ENCODE measurements at regions not wholly inside any gene's neighbourhood (a gene's known extent, or its start where the extent isn't known, plus 50 kb on each side); places are given as distances from the start of the nearest gene placed in this dataset.

DNA sequence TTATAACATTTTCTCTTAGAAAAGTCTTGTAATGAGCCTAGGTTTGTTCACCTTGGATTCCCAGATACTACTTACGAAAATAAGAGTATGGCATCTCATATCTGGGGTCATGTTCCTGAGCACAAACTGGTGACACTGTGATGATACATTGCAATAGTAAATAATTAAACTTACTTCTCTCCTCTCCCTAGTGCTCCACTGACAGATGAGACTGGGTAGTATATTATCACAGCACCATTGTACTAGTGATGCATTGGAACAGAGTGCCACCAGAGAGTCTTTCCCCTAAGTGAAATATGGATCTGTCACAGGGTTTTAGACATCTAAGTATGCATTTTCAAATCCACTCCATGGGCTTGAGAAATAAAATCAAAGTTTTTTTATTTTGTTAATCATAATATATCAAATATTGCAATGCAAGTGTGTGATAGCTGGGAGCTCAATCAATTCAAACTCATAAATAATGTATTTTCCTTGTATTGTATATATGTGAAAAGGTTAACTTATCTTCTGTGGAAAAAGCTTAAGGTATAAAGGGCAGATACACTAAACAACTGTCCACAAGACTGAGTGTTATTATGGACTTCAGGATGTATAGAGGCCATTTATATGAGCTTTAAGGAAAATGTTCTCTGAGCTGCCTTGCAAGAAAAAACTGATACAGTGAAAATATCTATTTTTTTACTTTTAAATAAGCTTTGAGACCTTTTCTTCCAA is 275.5 kb downstream of the ZWINT start:
- Histone ChIP-seq H3K9ac (replicated peaks in 1 of 4; ENCODE audit: extremely low read depth in 1 of 4, low read depth in 3 of 4, low read length in 3 of 4) (no peak overlapping the region), H4K20me1 (replicated peaks in 1 of 2; ENCODE audit: control insufficient read depth in 1 of 2, insufficient read depth in 2 of 2, low read length in 2 of 2) (no peaks in the 10 kb centered on the region), H2AK5ac (ENCODE audit: low read depth, low read length) (no peak overlapping the region), H2BK120ac (replicated peaks; ENCODE audit: low read depth, low read length) (no peak overlapping the region), H3K56ac (replicated peaks; ENCODE audit: insufficient read length, low read depth, low read length) (no peak overlapping the region), H4K5ac (ENCODE audit: insufficient read length, low read depth, low read length) (no peak overlapping the region), H3K4me1 (replicated peaks in 1 of 4; ENCODE audit: control insufficient read depth in 3 of 4, insufficient read depth in 4 of 4, low read length in 3 of 4) (no peaks in the 10 kb centered on the region), H3K27me3 (replicated peaks in 1 of 4; ENCODE audit: control insufficient read depth in 3 of 4, extremely low read depth in 1 of 4, insufficient read depth in 3 of 4, low read length in 3 of 4) (no peaks in the 10 kb centered on the region), H2BK20ac (ENCODE audit: low read length) (no peak overlapping the region), H2BK15ac (ENCODE audit: low read length) (no peak overlapping the region), H2BK12ac (ENCODE audit: low read depth, low read length) (no peak overlapping the region), H3K79me2 (ENCODE audit: control insufficient read depth in 1 of 2, insufficient read depth in 2 of 2, low read length in 2 of 2) (no peaks in the 10 kb centered on the region), H4K91ac (replicated peaks; ENCODE audit: insufficient read length, low read length) (no peak overlapping the region), H3K23me2 (ENCODE audit: low read depth, low read length) (no peaks in the 10 kb centered on the region; the same call in 1 of the 2 replicates), H3K23ac (ENCODE audit: insufficient read length) (no peak overlapping the region), H3K4ac (replicated peaks; ENCODE audit: insufficient read length, low read depth, low read length) (no peak overlapping the region), H2BK5ac (ENCODE audit: low read depth, low read length) (no peak overlapping the region), H3K27ac (ENCODE audit: low read depth, low read length) (no peak overlapping the region), H3K9me3 (ENCODE audit: insufficient read depth in 2 of 2, low read depth in 1 of 2, low read length in 1 of 2) (0 out of 4 replicates have a peak, but pooled peaks cover 0 to 2% of the 10 kb centered on the region in 2 experiments), H3K79me1 (ENCODE audit: low read depth, low read length) (no peaks in the 10 kb centered on the region), H3K14ac (ENCODE audit: insufficient read length) (no peak overlapping the region), H3K4me2 (ENCODE audit: insufficient read depth in 1 of 2, low read depth in 2 of 2, low read length in 2 of 2) (no peak overlapping the region), H3K36me3 (ENCODE audit: control insufficient read depth in 2 of 4, insufficient read depth in 4 of 4, low read length in 3 of 4) (no peaks in the 10 kb centered on the region), H3K18ac (ENCODE audit: extremely low read depth, low read length) (no peak overlapping the region), H4K8ac (ENCODE audit: extremely low read depth, insufficient read depth, low read length) (no peak overlapping the region), H3K4me3 (ENCODE audit: extremely low read depth in 1 of 4, insufficient read depth in 2 of 4, low read depth in 3 of 4, low read length in 4 of 4) (no peak overlapping the region), H2AFZ (ENCODE audit: low read length) (no peak overlapping the region)
- FAIRE-seq (no peak), DNase-seq (ENCODE audit: low read depth in 1 of 2, low spot score in 2 of 2) (no peak)
- CTCF ChIA-PET (ENCODE audit: partially characterized antibody), result interaction anchor here (0.7 to 1.3 kb wide), 2 partner anchors 10 to 74 kb away, joined by 3 to 4 read pairs; no protein-coding TSS in a partner anchor
- POLR2A ChIA-PET (ENCODE audit: partially characterized antibody), result no interaction called here
- TF ChIP-seq, protein P1, sequence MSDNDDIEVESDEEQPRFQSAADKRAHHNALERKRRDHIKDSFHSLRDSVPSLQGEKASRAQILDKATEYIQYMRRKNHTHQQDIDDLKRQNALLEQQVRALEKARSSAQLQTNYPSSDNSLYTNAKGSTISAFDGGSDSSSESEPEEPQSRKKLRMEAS (IDR thresholded peaks at IDR 0.05), result no peak
- TF ChIP-seq SP4 (IDR thresholded peaks at IDR 0.05; ENCODE audit: low read length), result no peak
- no peak for TF ChIP-seq CEBPB (IDR thresholded peaks at IDR 0.05; ENCODE audit: low read depth, low read length)
- no peak for TF ChIP-seq SP1 (IDR thresholded peaks at IDR 0.05; ENCODE audit: low read depth, low read length)
- no peak for TF ChIP-seq RFX5 (IDR thresholded peaks at IDR 0.05; ENCODE audit: borderline replicate concordance, low read depth, low read length)
- no peak for TF ChIP-seq YY1 (IDR thresholded peaks at IDR 0.05; ENCODE audit: low read depth, low read length)
- TF ChIP-seq, protein P2, sequence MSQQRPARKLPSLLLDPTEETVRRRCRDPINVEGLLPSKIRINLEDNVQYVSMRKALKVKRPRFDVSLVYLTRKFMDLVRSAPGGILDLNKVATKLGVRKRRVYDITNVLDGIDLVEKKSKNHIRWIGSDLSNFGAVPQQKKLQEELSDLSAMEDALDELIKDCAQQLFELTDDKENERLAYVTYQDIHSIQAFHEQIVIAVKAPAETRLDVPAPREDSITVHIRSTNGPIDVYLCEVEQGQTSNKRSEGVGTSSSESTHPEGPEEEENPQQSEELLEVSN (IDR thresholded peaks at IDR 0.05), result no peak
- TF ChIP-seq, protein P3, sequence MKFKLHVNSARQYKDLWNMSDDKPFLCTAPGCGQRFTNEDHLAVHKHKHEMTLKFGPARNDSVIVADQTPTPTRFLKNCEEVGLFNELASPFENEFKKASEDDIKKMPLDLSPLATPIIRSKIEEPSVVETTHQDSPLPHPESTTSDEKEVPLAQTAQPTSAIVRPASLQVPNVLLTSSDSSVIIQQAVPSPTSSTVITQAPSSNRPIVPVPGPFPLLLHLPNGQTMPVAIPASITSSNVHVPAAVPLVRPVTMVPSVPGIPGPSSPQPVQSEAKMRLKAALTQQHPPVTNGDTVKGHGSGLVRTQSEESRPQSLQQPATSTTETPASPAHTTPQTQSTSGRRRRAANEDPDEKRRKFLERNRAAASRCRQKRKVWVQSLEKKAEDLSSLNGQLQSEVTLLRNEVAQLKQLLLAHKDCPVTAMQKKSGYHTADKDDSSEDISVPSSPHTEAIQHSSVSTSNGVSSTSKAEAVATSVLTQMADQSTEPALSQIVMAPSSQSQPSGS (IDR thresholded peaks at IDR 0.05; ENCODE audit: low read length), result no peak
- TF ChIP-seq TEAD4 (IDR thresholded peaks at IDR 0.05; ENCODE audit: low read depth, low read length), result no peak
- WGBS, 2 experiments (ENCODE audit: extremely low coverage in 1 of 2, insufficient coverage in 1 of 2, insufficient read length in 1 of 2, insufficient replicate concordance in 2 of 2, low coverage in 1 of 2, low lambda C conversion rate in 2 of 2, missing lambda C conversion rate in 1 of 2), result 89% methylated on average over 1 of the region's 1 CpG; no CpG with 5 or more reads in 1 of the 2 experiments

All from H1 (cell line).